ENCODE measurements at regions not wholly inside any gene's neighbourhood (a gene's known extent, or its start where the extent isn't known, plus 50 kb on each side); places are given as distances from the start of the nearest gene placed in this dataset.

GRCh38 chr6:114436691-114437090 lies 93.9 kb upstream of the HS3ST5 start:
- Histone ChIP-seq H3K27me3 (ENCODE audit: insufficient read depth, low read length) (no peaks in the 10 kb centered on the region), H3K4ac (ENCODE audit: low read depth, low read length) (no peak overlapping the region), H2AK5ac (ENCODE audit: low read length) (no peak overlapping the region), H3K4me2 (ENCODE audit: low read length) (no peak overlapping the region), H3K4me3 (ENCODE audit: low read depth, low read length) (no peak overlapping the region), H3K18ac (ENCODE audit: low read length) (no peak overlapping the region), H2BK12ac (ENCODE audit: low read length) (no peak overlapping the region), H3K27ac (ENCODE audit: low read depth, low read length) (no peak overlapping the region), H4K12ac (ENCODE audit: low read depth, low read length) (no peak overlapping the region), H3K14ac (ENCODE audit: low read length) (no peak overlapping the region), H3K79me2 (ENCODE audit: control insufficient read depth, insufficient read depth, low read length, poor library complexity) (no peaks in the 10 kb centered on the region), H3K9ac (ENCODE audit: low read length) (no peak overlapping the region), H2AFZ (ENCODE audit: insufficient read depth, low read length, poor library complexity) (no peak overlapping the region), H3K36me3 (ENCODE audit: control insufficient read depth in 1 of 2, insufficient read depth in 2 of 2, low read length in 2 of 2) (no peaks in the 10 kb centered on the region), H4K91ac (ENCODE audit: low read depth, low read length) (no peak overlapping the region), H2BK120ac (ENCODE audit: insufficient read depth, low read length, poor library complexity) (no peak overlapping the region), H4K8ac (ENCODE audit: low read depth, low read length) (no peak overlapping the region), H3K4me1 (ENCODE audit: control insufficient read depth in 1 of 2, insufficient read depth in 2 of 2, low read length in 2 of 2) (no peaks in the 10 kb centered on the region), H3K23ac (ENCODE audit: low read length) (no peak overlapping the region), H3K9me3 (ENCODE audit: insufficient read depth, low read depth, low read length) (no peaks in the 10 kb centered on the region), H3K79me1 (ENCODE audit: low read length) (no peaks in the 10 kb centered on the region), H2BK5ac (ENCODE audit: low read depth, low read length, poor library complexity) (no peak overlapping the region)
- WGBS (ENCODE audit: extremely low coverage, insufficient coverage, insufficient read length): no CpG with 5 or more reads among the region's 3 CpGs
- no peak for DNase-seq

GRCh38 chr6:114435985-114436384 lies 93.2 kb upstream of the HS3ST5 start:
- H3K4me2 ChIP-seq (ENCODE audit: low read length): no peak overlapping the region
- no peak overlapping the region for H3K9ac ChIP-seq (ENCODE audit: low read length)
- no peak for DNase-seq
- no peak overlapping the region for H2BK12ac ChIP-seq (ENCODE audit: low read length)
- H3K4me1 ChIP-seq (ENCODE audit: control insufficient read depth in 1 of 2, insufficient read depth in 2 of 2, low read length in 2 of 2): no peaks in the 10 kb centered on the region
- H3K14ac ChIP-seq (ENCODE audit: low read length): no peak overlapping the region
- H3K27me3 ChIP-seq (ENCODE audit: insufficient read depth, low read length): no peaks in the 10 kb centered on the region
- H4K91ac ChIP-seq (ENCODE audit: low read depth, low read length): no peak overlapping the region
- no peaks in the 10 kb centered on the region for H3K79me2 ChIP-seq (ENCODE audit: control insufficient read depth, insufficient read depth, low read length, poor library complexity)
- H2BK120ac ChIP-seq (ENCODE audit: insufficient read depth, low read length, poor library complexity): no peak overlapping the region
- no peak overlapping the region for H3K4me3 ChIP-seq (ENCODE audit: low read depth, low read length)
- H4K8ac ChIP-seq (ENCODE audit: low read depth, low read length): no peak overlapping the region
- H3K79me1 ChIP-seq (ENCODE audit: low read length): no peaks in the 10 kb centered on the region
- no peak overlapping the region for H2BK5ac ChIP-seq (ENCODE audit: low read depth, low read length, poor library complexity)
- H3K23ac ChIP-seq (ENCODE audit: low read length): no peak overlapping the region
- H3K9me3 ChIP-seq (ENCODE audit: insufficient read depth, low read depth, low read length): no peaks in the 10 kb centered on the region
- no peak overlapping the region for H3K27ac ChIP-seq (ENCODE audit: low read depth, low read length)
- H3K36me3 ChIP-seq (ENCODE audit: control insufficient read depth in 1 of 2, insufficient read depth in 2 of 2, low read length in 2 of 2): no peaks in the 10 kb centered on the region
- H3K4ac ChIP-seq (ENCODE audit: low read depth, low read length): no peak overlapping the region
- H2AFZ ChIP-seq (ENCODE audit: insufficient read depth, low read length, poor library complexity): no peak overlapping the region
- no peak overlapping the region for H3K18ac ChIP-seq (ENCODE audit: low read length)
- no peak overlapping the region for H2AK5ac ChIP-seq (ENCODE audit: low read length)
- H4K12ac ChIP-seq (ENCODE audit: low read depth, low read length): no peak overlapping the region

GRCh38 chr6:114432400-114432799 lies 89.6 kb upstream of the HS3ST5 start:
- H4K91ac ChIP-seq (ENCODE audit: low read depth, low read length): no peak overlapping the region
- H3K18ac ChIP-seq (ENCODE audit: low read length): no peak overlapping the region
- H3K14ac ChIP-seq (ENCODE audit: low read length): no peak overlapping the region
- H3K4me2 ChIP-seq (ENCODE audit: low read length): no peak overlapping the region
- no peak overlapping the region for H3K23ac ChIP-seq (ENCODE audit: low read length)
- H4K12ac ChIP-seq (ENCODE audit: low read depth, low read length): no peak overlapping the region
- H3K36me3 ChIP-seq (ENCODE audit: control insufficient read depth in 1 of 2, insufficient read depth in 2 of 2, low read length in 2 of 2): no peaks in the 10 kb centered on the region
- no CpG with 5 or more reads among the region's 1 CpG for WGBS (ENCODE audit: extremely low coverage, insufficient coverage, insufficient read length)
- H2BK120ac ChIP-seq (ENCODE audit: insufficient read depth, low read length, poor library complexity): no peak overlapping the region
- H2AFZ ChIP-seq (ENCODE audit: insufficient read depth, low read length, poor library complexity): no peak overlapping the region
- H4K8ac ChIP-seq (ENCODE audit: low read depth, low read length): no peak overlapping the region
- no peak overlapping the region for H3K9ac ChIP-seq (ENCODE audit: low read length)
- H3K4me1 ChIP-seq (ENCODE audit: control insufficient read depth in 1 of 2, insufficient read depth in 2 of 2, low read length in 2 of 2): no peaks in the 10 kb centered on the region
- no peak overlapping the region for H3K4ac ChIP-seq (ENCODE audit: low read depth, low read length)
- no peaks in the 10 kb centered on the region for H3K27me3 ChIP-seq (ENCODE audit: insufficient read depth, low read length)
- no peaks in the 10 kb centered on the region for H3K9me3 ChIP-seq (ENCODE audit: insufficient read depth, low read depth, low read length)
- H2BK12ac ChIP-seq (ENCODE audit: low read length): no peak overlapping the region
- H3K4me3 ChIP-seq (ENCODE audit: low read depth, low read length): no peak overlapping the region
- no peak overlapping the region for H2AK5ac ChIP-seq (ENCODE audit: low read length)
- no peak overlapping the region for H3K27ac ChIP-seq (ENCODE audit: low read depth, low read length)
- H2BK5ac ChIP-seq (ENCODE audit: low read depth, low read length, poor library complexity): no peak overlapping the region
- no peaks in the 10 kb centered on the region for H3K79me2 ChIP-seq (ENCODE audit: control insufficient read depth, insufficient read depth, low read length, poor library complexity)
- no peaks in the 10 kb centered on the region for H3K79me1 ChIP-seq (ENCODE audit: low read length)
- DNase-seq: no peak

DNA sequence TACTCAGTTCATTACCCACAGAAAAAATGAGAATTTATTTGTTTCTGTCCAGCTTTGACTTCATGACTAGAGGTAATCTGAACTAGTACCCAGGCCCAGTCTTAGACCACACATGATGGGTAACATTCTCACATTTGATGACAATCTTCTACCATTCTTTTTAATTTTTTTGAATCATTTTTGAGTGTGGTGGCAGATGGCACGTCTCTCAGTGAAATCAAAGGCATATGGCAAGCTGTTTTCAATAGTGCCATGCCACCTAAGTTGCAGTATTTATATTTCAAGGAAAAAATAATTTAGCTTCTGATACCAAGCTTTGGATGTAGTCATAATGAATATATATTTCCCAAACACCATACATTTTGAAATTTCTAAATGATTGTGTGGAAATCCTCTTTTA lies 88.8 kb upstream of the HS3ST5 start:
- Histone ChIP-seq H3K36me3 (ENCODE audit: control insufficient read depth in 1 of 2, insufficient read depth in 2 of 2, low read length in 2 of 2) (no peaks in the 10 kb centered on the region), H3K4me2 (ENCODE audit: low read length) (no peak overlapping the region), H2AK5ac (ENCODE audit: low read length) (no peak overlapping the region), H3K79me2 (ENCODE audit: control insufficient read depth, insufficient read depth, low read length, poor library complexity) (no peaks in the 10 kb centered on the region), H3K9me3 (ENCODE audit: insufficient read depth, low read depth, low read length) (no peaks in the 10 kb centered on the region), H2BK120ac (ENCODE audit: insufficient read depth, low read length, poor library complexity) (no peak overlapping the region), H3K23ac (ENCODE audit: low read length) (no peak overlapping the region), H2BK5ac (ENCODE audit: low read depth, low read length, poor library complexity) (no peak overlapping the region), H3K4ac (ENCODE audit: low read depth, low read length) (no peak overlapping the region), H3K4me1 (ENCODE audit: control insufficient read depth in 1 of 2, insufficient read depth in 2 of 2, low read length in 2 of 2) (no peaks in the 10 kb centered on the region), H4K12ac (ENCODE audit: low read depth, low read length) (no peak overlapping the region), H2AFZ (ENCODE audit: insufficient read depth, low read length, poor library complexity) (no peak overlapping the region), H3K79me1 (ENCODE audit: low read length) (no peaks in the 10 kb centered on the region), H4K8ac (ENCODE audit: low read depth, low read length) (no peak overlapping the region), H3K18ac (ENCODE audit: low read length) (no peak overlapping the region), H3K9ac (ENCODE audit: low read length) (no peak overlapping the region), H3K4me3 (ENCODE audit: low read depth, low read length) (no peak overlapping the region), H3K27me3 (ENCODE audit: insufficient read depth, low read length) (no peaks in the 10 kb centered on the region), H3K27ac (ENCODE audit: low read depth, low read length) (no peak overlapping the region), H4K91ac (ENCODE audit: low read depth, low read length) (no peak overlapping the region), H3K14ac (ENCODE audit: low read length) (no peak overlapping the region), H2BK12ac (ENCODE audit: low read length) (no peak overlapping the region)
- DNase-seq: no peak
- no CpG with 5 or more reads among the region's 1 CpG for WGBS (ENCODE audit: extremely low coverage, insufficient coverage, insufficient read length)
